Karpas-422 (cell line): ENCODE measurements at regions not wholly inside any gene's neighbourhood (a gene's known extent, or its start where the extent isn't known, plus 50 kb on each side); places are given as distances from the start of the nearest gene placed in this dataset.

Experiments
- DNase-seq: peaks from one replicate; pipeline ENCODE4 v3.0.0-alpha.2; 2015
- H2AFZ ChIP-seq: fragments of 200-600 bp; sonication (generic); 2 replicates; pipeline ENCODE4 v1.6.1; 2014; ENCODE audit warnings: antibody characterized with exemption, low read length, mixed read lengths
- H3K27ac ChIP-seq: fragments of 200-600 bp; sonication (generic); 2 replicates; pipeline ENCODE4 v1.5.1; 2014; ENCODE audit warnings: mild to moderate bottlenecking, low read length, moderate library complexity
- H3K27me3 ChIP-seq: fragments of 200-600 bp; sonication (generic); 2 replicates; pipeline ENCODE4 v1.6.1; 2014; ENCODE audit warnings: low read length, mixed read lengths
- H3K36me3 ChIP-seq: fragments of 200-600 bp; sonication (generic); 2 replicates; pipeline ENCODE4 v1.6.1; 2014; ENCODE audit warnings: low read length, mixed read lengths; ENCODE audit not compliant: insufficient read depth
- H3K4me1 ChIP-seq: fragments of 200-600 bp; sonication (generic); 2 replicates; pipeline ENCODE4 v1.6.1; 2014; ENCODE audit warnings: mild to moderate bottlenecking, low read length, mixed read lengths
- H3K4me2 ChIP-seq: fragments of 200-600 bp; sonication (generic); 2 replicates; pipeline ENCODE4 v1.6.1; 2014; ENCODE audit warnings: low read length, low read depth, mild to moderate bottlenecking; ENCODE audit not compliant: poor library complexity, severe bottlenecking
- H3K4me3 ChIP-seq: fragments of 200-600 bp; sonication (generic); 2 replicates; pipeline ENCODE4 v1.5.1; 2014; ENCODE audit warnings: mild to moderate bottlenecking, antibody characterized with exemption, low read length, mixed read lengths
- H3K79me2 ChIP-seq: fragments of 200-600 bp; sonication (generic); 2 replicates; pipeline ENCODE4 v1.6.1; 2014; ENCODE audit warnings: mild to moderate bottlenecking, low read length, mixed read lengths
- H3K9ac ChIP-seq: fragments of 200-600 bp; sonication (generic); 2 replicates; pipeline ENCODE4 v1.6.0; 2014; ENCODE audit warnings: low read length
- H3K9me2 ChIP-seq: fragments of 200-600 bp; sonication (generic), shearing (Covaris generic); replicated peaks from 2 replicates; pipeline ENCODE4 v1.6.0; 2014; ENCODE audit warnings: mild to moderate bottlenecking, low read length, moderate library complexity; ENCODE audit not compliant: insufficient read depth
- H3K9me3 ChIP-seq: fragments of 300-700, 200-600 bp; sonication (generic); 2 replicates; pipeline ENCODE4 v1.6.1; 2014; ENCODE audit warnings: low read length, mixed read lengths
- H4K20me1 ChIP-seq: fragments of 200-600 bp; sonication (generic); 2 replicates; pipeline ENCODE4 v1.6.1; 2014; ENCODE audit warnings: mild to moderate bottlenecking, antibody characterized with exemption, low read length, low read depth; ENCODE audit not compliant: insufficient read depth

DNA sequence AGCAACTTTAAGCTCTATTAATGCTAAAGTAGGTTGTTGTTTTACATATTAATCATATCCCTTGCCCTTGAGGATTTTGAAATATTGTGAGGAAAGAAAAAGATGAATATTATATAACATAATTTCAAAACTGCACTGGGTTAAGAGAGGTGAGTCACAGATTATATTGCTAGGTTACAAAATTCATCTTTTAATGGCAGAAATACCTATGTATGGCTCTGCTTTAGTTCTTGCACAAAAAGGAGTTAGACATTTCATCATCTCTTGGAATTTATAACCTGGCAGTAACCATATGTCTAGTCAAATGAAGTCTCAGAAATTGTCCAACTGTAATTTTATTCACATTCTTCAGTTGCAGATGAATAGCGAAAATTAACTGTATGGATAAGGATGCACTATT is 2041.1 kb downstream of the OLFM4 start:
- Histone ChIP-seq H2AFZ (no peak overlapping the region), H3K79me2 (no peaks in the 10 kb centered on the region), H3K9me2 (no peaks in the 10 kb centered on the region), H3K4me1 (no peaks in the 10 kb centered on the region), H3K9ac (no peak overlapping the region), H3K36me3 (no peaks in the 10 kb centered on the region), H3K27me3 (no peaks in the 10 kb centered on the region), H3K27ac (no peak overlapping the region), H3K4me2 (no peak overlapping the region), H3K4me3 (no peak overlapping the region), H3K9me3 (peaks cover 28% of the 10 kb centered on the region), H4K20me1 (no peaks in the 10 kb centered on the region)
- DNase-seq, result no peak

DNA sequence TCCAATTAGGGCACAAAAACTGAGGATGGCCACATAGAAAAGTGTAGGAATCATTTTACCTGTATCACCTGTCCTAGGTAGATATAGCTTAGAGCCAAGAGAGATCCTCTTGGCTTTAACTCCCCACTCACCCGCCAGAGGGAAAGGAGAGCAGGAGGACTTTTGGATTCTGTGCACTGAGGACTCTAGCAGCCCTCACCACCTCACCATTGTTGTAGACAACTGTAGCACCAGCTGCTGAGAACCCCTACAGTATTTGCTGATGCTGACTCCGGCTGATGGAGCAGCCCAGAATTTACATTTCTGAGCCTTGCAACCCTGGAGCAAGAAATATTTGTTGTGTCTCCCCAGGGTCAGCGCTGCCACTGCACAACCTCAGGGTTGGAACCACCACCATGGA is 2044.4 kb downstream of the OLFM4 start:
- no peaks in the 10 kb centered on the region for H4K20me1 ChIP-seq
- H3K9me2 ChIP-seq, result no peaks in the 10 kb centered on the region
- H3K4me3 ChIP-seq, result no peak overlapping the region
- no peak overlapping the region for H3K9ac ChIP-seq
- H3K27ac ChIP-seq, result no peak overlapping the region
- DNase-seq, result no peak
- peaks cover 27% of the 10 kb centered on the region for H3K9me3 ChIP-seq
- no peaks in the 10 kb centered on the region for H3K36me3 ChIP-seq
- no peaks in the 10 kb centered on the region for H3K27me3 ChIP-seq
- no peaks in the 10 kb centered on the region for H3K4me1 ChIP-seq
- no peak overlapping the region for H2AFZ ChIP-seq
- H3K4me2 ChIP-seq, result no peak overlapping the region
- no peaks in the 10 kb centered on the region for H3K79me2 ChIP-seq

- H2AFZ ChIP-seq, result no peak overlapping the region
- H3K27me3 ChIP-seq, result no peaks in the 10 kb centered on the region
- H3K36me3 ChIP-seq, result no peaks in the 10 kb centered on the region
- H3K79me2 ChIP-seq, result no peaks in the 10 kb centered on the region
- no peak overlapping the region for H3K4me2 ChIP-seq
- no peaks in the 10 kb centered on the region for H3K4me1 ChIP-seq
- no peak overlapping the region for H3K9ac ChIP-seq
- no peak for DNase-seq
- H3K9me3 ChIP-seq, result peaks cover 23% of the 10 kb centered on the region
- no peaks in the 10 kb centered on the region for H4K20me1 ChIP-seq
- H3K4me3 ChIP-seq, result no peak overlapping the region
- H3K27ac ChIP-seq, result no peak overlapping the region
- H3K9me2 ChIP-seq, result no peaks in the 10 kb centered on the region
These were observed 2056.0 kb downstream of the OLFM4 start for GRCh38 chr13:55084630-55085029.

GRCh38 chr13:55087085-55087484 is 2053.6 kb upstream of the PRR20A start:
- DNase-seq, result no peak
- H3K4me2 ChIP-seq, result no peak overlapping the region
- no peak overlapping the region for H3K27ac ChIP-seq
- peaks cover 25% of the 10 kb centered on the region for H3K9me3 ChIP-seq
- H2AFZ ChIP-seq, result no peak overlapping the region
- H3K4me1 ChIP-seq, result no peaks in the 10 kb centered on the region
- no peaks in the 10 kb centered on the region for H4K20me1 ChIP-seq
- no peaks in the 10 kb centered on the region for H3K9me2 ChIP-seq
- H3K27me3 ChIP-seq, result no peaks in the 10 kb centered on the region
- H3K4me3 ChIP-seq, result no peak overlapping the region
- no peaks in the 10 kb centered on the region for H3K36me3 ChIP-seq
- no peaks in the 10 kb centered on the region for H3K79me2 ChIP-seq
- no peak overlapping the region for H3K9ac ChIP-seq

DNA sequence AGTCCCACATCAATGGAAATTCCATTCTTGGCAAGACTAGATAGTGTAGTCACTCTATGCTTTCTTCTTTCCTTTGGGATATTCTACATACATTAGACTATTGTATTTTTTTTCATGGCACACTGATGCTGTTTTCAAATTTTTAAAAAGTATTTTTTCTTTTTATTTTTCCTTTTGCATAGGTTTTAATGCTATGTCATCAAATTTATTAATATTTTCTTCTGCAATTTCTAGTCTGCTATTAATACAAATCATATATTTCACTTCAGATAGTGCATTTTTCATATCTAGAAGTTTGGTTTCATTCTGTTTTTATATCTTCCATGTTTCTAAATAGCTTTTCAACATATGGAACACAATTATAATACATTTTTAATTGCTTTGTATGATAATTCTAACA is 2050.1 kb upstream of the PRR20A start:
- no peak overlapping the region for H3K27ac ChIP-seq
- H3K4me3 ChIP-seq, result no peak overlapping the region
- H3K9ac ChIP-seq, result no peak overlapping the region
- H2AFZ ChIP-seq, result no peak overlapping the region
- H3K79me2 ChIP-seq, result no peaks in the 10 kb centered on the region
- H3K36me3 ChIP-seq, result no peaks in the 10 kb centered on the region
- H3K9me3 ChIP-seq, result peaks cover 26% of the 10 kb centered on the region
- no peak for DNase-seq
- no peaks in the 10 kb centered on the region for H3K4me1 ChIP-seq
- H4K20me1 ChIP-seq, result no peaks in the 10 kb centered on the region
- H3K27me3 ChIP-seq, result no peaks in the 10 kb centered on the region
- H3K9me2 ChIP-seq, result no peaks in the 10 kb centered on the region
- H3K4me2 ChIP-seq, result no peak overlapping the region

DNA sequence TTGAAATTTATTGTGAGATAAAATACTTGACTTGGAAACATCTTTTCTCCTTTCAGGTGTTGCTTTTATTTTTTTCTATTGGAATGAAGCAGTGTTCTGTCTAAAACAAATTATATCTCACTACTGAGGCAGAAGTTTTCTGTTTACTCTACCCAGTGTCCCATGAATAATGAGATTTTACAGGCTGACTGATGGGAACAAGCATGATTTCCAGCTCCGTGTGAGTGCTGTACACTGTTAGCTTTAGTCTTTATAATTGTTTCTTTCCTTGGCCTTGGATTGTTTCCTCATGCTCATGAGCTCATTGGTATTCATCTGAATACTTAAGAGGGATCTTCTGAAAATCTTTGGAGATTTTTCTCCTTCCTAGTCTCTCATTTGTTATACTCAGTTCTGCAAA is 2049.5 kb upstream of the PRR20A start:
- H3K79me2 ChIP-seq, result no peaks in the 10 kb centered on the region
- H3K9me3 ChIP-seq, result peaks cover 28% of the 10 kb centered on the region
- no peak overlapping the region for H3K27ac ChIP-seq
- H3K9ac ChIP-seq, result no peak overlapping the region
- no peak overlapping the region for H2AFZ ChIP-seq
- H3K4me1 ChIP-seq, result no peaks in the 10 kb centered on the region
- no peak for DNase-seq
- H3K27me3 ChIP-seq, result no peaks in the 10 kb centered on the region
- H3K4me2 ChIP-seq, result no peak overlapping the region
- no peaks in the 10 kb centered on the region for H3K36me3 ChIP-seq
- no peaks in the 10 kb centered on the region for H3K9me2 ChIP-seq
- H4K20me1 ChIP-seq, result no peaks in the 10 kb centered on the region
- no peak overlapping the region for H3K4me3 ChIP-seq

DNA sequence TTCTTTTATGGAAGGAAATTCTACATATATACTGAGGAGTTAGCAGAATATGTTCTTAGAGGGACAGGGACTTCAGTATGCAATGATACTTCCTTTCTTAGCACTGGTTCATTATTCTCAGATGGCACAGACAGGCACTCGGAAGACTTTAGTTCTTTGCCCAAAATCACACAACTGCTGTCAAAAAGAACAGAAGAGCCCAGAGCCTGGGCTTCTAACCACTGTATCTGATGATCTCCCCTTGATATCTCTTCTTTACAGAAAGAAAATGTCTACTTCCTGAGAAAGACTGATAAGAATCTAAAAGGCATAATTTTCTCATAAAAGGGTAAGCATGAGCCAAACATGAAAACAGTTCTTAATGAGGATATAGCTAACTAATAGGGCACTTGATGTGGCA is 2034.2 kb upstream of the PRR20A start:
- H3K27me3 ChIP-seq, result no peaks in the 10 kb centered on the region
- no peak overlapping the region for H2AFZ ChIP-seq
- DNase-seq, result no peak
- H3K4me3 ChIP-seq, result no peak overlapping the region
- no peaks in the 10 kb centered on the region for H3K79me2 ChIP-seq
- no peaks in the 10 kb centered on the region for H3K9me2 ChIP-seq
- H3K4me2 ChIP-seq, result no peak overlapping the region
- H3K9me3 ChIP-seq, result peaks cover 17% of the 10 kb centered on the region
- no peaks in the 10 kb centered on the region for H3K4me1 ChIP-seq
- H4K20me1 ChIP-seq, result no peaks in the 10 kb centered on the region
- H3K9ac ChIP-seq, result no peak overlapping the region
- no peaks in the 10 kb centered on the region for H3K36me3 ChIP-seq
- H3K27ac ChIP-seq, result no peak overlapping the region

DNA sequence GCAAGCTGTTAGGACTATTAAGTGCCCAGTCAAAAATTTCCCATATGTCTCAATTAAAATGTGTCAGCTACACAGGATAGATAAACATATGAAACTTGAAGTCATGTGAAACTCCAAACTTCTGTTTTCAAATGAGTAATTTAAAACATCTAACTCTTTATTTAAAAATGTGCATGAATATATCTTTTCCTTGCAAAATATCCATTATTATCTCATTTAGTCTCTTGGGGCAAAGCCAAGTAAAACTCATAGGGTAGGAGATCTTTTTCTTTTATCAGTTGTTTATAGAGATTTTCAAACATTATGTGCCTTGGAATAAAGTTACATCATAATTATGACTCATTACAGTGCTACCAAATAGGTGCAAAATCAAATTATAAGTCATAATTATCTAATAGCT is 2020.1 kb upstream of the PRR20A start:
- Histone ChIP-seq H3K4me3 (no peak overlapping the region), H3K9ac (no peak overlapping the region), H3K9me2 (no peaks in the 10 kb centered on the region), H3K27ac (no peak overlapping the region), H4K20me1 (no peaks in the 10 kb centered on the region), H3K4me1 (no peaks in the 10 kb centered on the region), H2AFZ (no peak overlapping the region), H3K79me2 (no peaks in the 10 kb centered on the region), H3K36me3 (no peaks in the 10 kb centered on the region), H3K4me2 (no peak overlapping the region), H3K9me3 (peaks cover 30% of the 10 kb centered on the region; the same call in 1 of the 2 replicates), H3K27me3 (no peaks in the 10 kb centered on the region)
- DNase-seq, result no peak

DNA sequence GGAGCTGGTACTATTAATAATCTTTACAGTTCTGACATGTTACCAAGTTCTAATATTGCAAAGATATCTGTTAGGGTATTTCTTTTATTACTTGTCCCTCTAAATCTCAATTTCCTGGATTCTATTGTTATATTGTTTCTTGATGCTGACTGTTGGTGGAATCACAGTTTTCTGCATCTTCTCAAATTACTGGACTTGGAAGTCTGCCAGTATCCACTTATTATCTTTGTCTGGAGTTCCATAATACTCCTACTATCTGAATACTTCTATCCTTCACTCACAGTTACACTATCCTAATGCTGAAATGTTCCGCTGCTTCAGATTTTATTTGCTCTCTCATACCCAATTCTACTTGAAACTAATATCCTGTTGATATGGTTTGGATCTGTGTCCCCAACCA is 1985.7 kb upstream of the PRR20A start:
- H3K4me1 ChIP-seq, result no peaks in the 10 kb centered on the region
- peaks cover 40% of the 10 kb centered on the region for H3K9me3 ChIP-seq
- no peaks in the 10 kb centered on the region for H3K9me2 ChIP-seq
- no peak overlapping the region for H3K4me2 ChIP-seq
- H3K4me3 ChIP-seq, result no peak overlapping the region
- no peak overlapping the region for H3K27ac ChIP-seq
- no peaks in the 10 kb centered on the region for H3K79me2 ChIP-seq
- H4K20me1 ChIP-seq, result no peaks in the 10 kb centered on the region
- no peak for DNase-seq
- no peaks in the 10 kb centered on the region for H3K36me3 ChIP-seq
- no peak overlapping the region for H2AFZ ChIP-seq
- no peak overlapping the region for H3K9ac ChIP-seq
- no peaks in the 10 kb centered on the region for H3K27me3 ChIP-seq
